IMR-90 (cell line): ENCODE measurements at regions not wholly inside any gene's neighbourhood (a gene's known extent, or its start where the extent isn't known, plus 50 kb on each side); places are given as distances from the start of the nearest gene placed in this dataset.

Source experiments
- ATAC-seq: fragments of 200-7000 bp; cut with Tn5 transposase; 2 replicates; pipeline ENCODE4 v1.9.1; 2020; ENCODE audit warnings: low read depth, mild to moderate bottlenecking, moderate library complexity
- BruUV-seq: library from RNA; stranded (reverse); fragments of 400-500 nt; replicated peaks from 2 replicates; lab custom pipeline; 2021; lab: Mats Ljungman, UMichigan
- CTCF ChIA-PET: fragments of 300-600 bp; formaldehyde crosslinking; extraction: SDS; loops from one replicate; lab custom pipeline; 2021; ENCODE audit warnings: antibody characterized with exemption; lab: Yijun Ruan, JAX
- POLR2A ChIA-PET: fragments of 300-600 bp; sonication (Branson Sonifier 250); formaldehyde crosslinking; loops from one replicate; lab custom pipeline; 2022; ENCODE audit warnings: antibody characterized with exemption; ENCODE audit not compliant: unreplicated experiment; lab: Charles Lee
- DNase-seq: peaks from one replicate; pipeline ENCODE4 v3.0.0; 2013
- H2AFZ ChIP-seq: replicated peaks from 2 replicates; pipeline ENCODE3; 2013; ENCODE audit warnings: low read length, mild to moderate bottlenecking; ENCODE audit not compliant: poor library complexity
- H2AK5ac ChIP-seq: 2 replicates; pipeline ENCODE4 v1.6.1; 2013; ENCODE audit warnings: low read depth, low read length, inconsistent platforms
- H2AK9ac ChIP-seq: replicated peaks from 2 replicates; pipeline ENCODE3; 2013; ENCODE audit warnings: mild to moderate bottlenecking, low read depth, low read length, moderate library complexity; ENCODE audit not compliant: poor library complexity
- H2BK120ac ChIP-seq: 2 replicates; pipeline ENCODE4 v1.6.1; 2013; ENCODE audit warnings: low read depth, low read length, inconsistent platforms
- H2BK15ac ChIP-seq: 3 replicates; pipeline ENCODE4 v1.6.1; 2013; ENCODE audit warnings: low read depth, low read length, inconsistent platforms
- H2BK20ac ChIP-seq: 2 replicates; pipeline ENCODE4 v1.6.1; 2013; ENCODE audit warnings: low read depth, mild to moderate bottlenecking, inconsistent platforms, low read length, moderate library complexity
- H2BK5ac ChIP-seq: 2 replicates; pipeline ENCODE4 v1.6.1; 2013; ENCODE audit warnings: mild to moderate bottlenecking, low read depth, low read length, inconsistent platforms; ENCODE audit not compliant: poor library complexity, severe bottlenecking
- H3K14ac ChIP-seq: replicated peaks from 2 replicates; pipeline ENCODE4 v1.6.1; 2013; ENCODE audit warnings: low read depth, low read length, inconsistent platforms
- H3K18ac ChIP-seq: 2 replicates; pipeline ENCODE4 v1.6.1; 2013; ENCODE audit warnings: low read depth, low read length, control low read depth
- H3K23ac ChIP-seq: 2 replicates; pipeline ENCODE4 v1.6.1; 2013; ENCODE audit warnings: low read depth, low read length, inconsistent platforms
- H3K27ac ChIP-seq: 2 replicates; pipeline ENCODE4 v1.5.1; 2013; ENCODE audit warnings: mild to moderate bottlenecking, control low read depth, low read length; ENCODE audit not compliant: insufficient read depth
- H3K27me3 ChIP-seq: 2 replicates; pipeline ENCODE4 v1.6.1; 2013; ENCODE audit warnings: low read length; ENCODE audit not compliant: control insufficient read depth, insufficient read depth
- H3K36me3 ChIP-seq: 2 replicates; pipeline ENCODE4 v1.6.1; 2013; ENCODE audit warnings: low read length, mixed read lengths; ENCODE audit not compliant: control insufficient read depth, insufficient read depth
- H3K4ac ChIP-seq: 2 replicates; pipeline ENCODE4 v1.6.1; 2013; ENCODE audit warnings: low read depth, low read length, inconsistent platforms
- H3K4me1 ChIP-seq: 2 replicates; pipeline ENCODE4 v1.6.1; 2013; ENCODE audit warnings: low read length, mixed read lengths; ENCODE audit not compliant: control insufficient read depth, insufficient read depth
- H3K4me2 ChIP-seq: 2 replicates; pipeline ENCODE4 v1.6.1; 2013; ENCODE audit warnings: low read depth, mild to moderate bottlenecking, control low read depth, low read length, moderate library complexity
- H3K4me3 ChIP-seq: 2 replicates; pipeline ENCODE4 v1.5.1; 2013; ENCODE audit warnings: low read depth, mild to moderate bottlenecking, control low read depth, low read length, moderate library complexity; ENCODE audit not compliant: insufficient read depth
- H3K56ac ChIP-seq: 2 replicates; pipeline ENCODE4 v1.6.1; 2013; ENCODE audit warnings: low read length, inconsistent platforms; ENCODE audit not compliant: insufficient read depth; ENCODE audit errors: extremely low read depth
- H3K79me1 ChIP-seq, 2 experiments: 2 replicates each; pipeline ENCODE4 v1.6.1; 2013; ENCODE audit warnings: low read length in 2 of 2, inconsistent platforms in 1 of 2, low read depth in 1 of 2
- H3K9ac ChIP-seq: 2 replicates; pipeline ENCODE4 v1.6.1; 2013; ENCODE audit warnings: low read depth, low read length, control low read depth
- H3K9me1 ChIP-seq: 2 replicates; pipeline ENCODE4 v1.6.1; 2013; ENCODE audit warnings: low read length, inconsistent platforms; ENCODE audit not compliant: insufficient read depth
- H3K9me3 ChIP-seq: 2 replicates; pipeline ENCODE4 v1.6.1; 2013; ENCODE audit warnings: low read length; ENCODE audit not compliant: control insufficient read depth, insufficient read depth
- H4K20me1 ChIP-seq: 2 replicates; pipeline ENCODE4 v1.6.1; 2013; ENCODE audit warnings: low read length, inconsistent platforms; ENCODE audit not compliant: insufficient read depth
- H4K5ac ChIP-seq: 2 replicates; pipeline ENCODE4 v1.6.1; 2013; ENCODE audit warnings: mild to moderate bottlenecking, low read depth, low read length, control low read depth
- H4K8ac ChIP-seq, 2 experiments: 2 replicates each; pipeline ENCODE4 v1.6.1; 2013; ENCODE audit warnings: low read depth in 2 of 2, low read length in 2 of 2, control low read depth in 1 of 2, inconsistent platforms in 1 of 2
- H4K91ac ChIP-seq: 2 replicates; pipeline ENCODE4 v1.6.1; 2013; ENCODE audit warnings: low read depth, low read length, inconsistent platforms; ENCODE audit not compliant: insufficient read depth
- FOS ChIP-seq: fragments of 150-350 bp; IDR thresholded peaks from 2 replicates; pipeline ENCODE4 v1.6.1; 2016; ENCODE audit warnings: low read depth, low read length
- RAD21 ChIP-seq: IDR thresholded peaks from 2 replicates; pipeline ENCODE4 v1.6.1; 2012; ENCODE audit warnings: low read length, improper control_type of control experiment
- SMC3 ChIP-seq: fragments of 150-350 bp; IDR thresholded peaks from 2 replicates; pipeline ENCODE4 v1.6.1; 2016; ENCODE audit warnings: low read depth, mild to moderate bottlenecking, antibody characterized with exemption, low read length, moderate library complexity
- WGBS, 2 experiments: methylation state at CpG; one replicate each; pipeline versions ENCODE4 v1.1.5 to v1.1.7; 2013; ENCODE audit warnings: missing lambda C conversion rate in 2 of 2; ENCODE audit not compliant: insufficient read length in 1 of 2; ENCODE audit errors: extremely low coverage in 2 of 2; 5-methylcytosine and 5-hydroxymethylcytosine counted together
- dilution Hi-C: fragments of 300-500 bp; cut with HindIII; formaldehyde crosslinking; loops from one replicate; pipeline ENCODE4 v1.14.3; 2018; ENCODE audit warnings: low sequenced_read_pairs; ENCODE audit not compliant: unreplicated experiment
- in situ Hi-C: fragments of 300-500 bp; cut with MboI; formaldehyde crosslinking; loops from 3 replicates; pipeline ENCODE4 v1.14.3; 2019; ENCODE audit warnings: low sequenced_read_pairs, inconsistent platforms, mixed read lengths
- intact Hi-C: fragments of 100-400 bp; cut with micrococcal nuclease; formaldehyde crosslinking; loops from 2 replicates; pipeline ENCODE4 v1.10.0; 2022
- TF ChIP-seq, protein P1 (sequence below): conservative IDR thresholded peaks from 2 replicates; pipeline ENCODE4 v1.5.1; 2012; ENCODE audit warnings: mild to moderate bottlenecking, low read depth, low read length, improper control_type of control experiment

DNA sequence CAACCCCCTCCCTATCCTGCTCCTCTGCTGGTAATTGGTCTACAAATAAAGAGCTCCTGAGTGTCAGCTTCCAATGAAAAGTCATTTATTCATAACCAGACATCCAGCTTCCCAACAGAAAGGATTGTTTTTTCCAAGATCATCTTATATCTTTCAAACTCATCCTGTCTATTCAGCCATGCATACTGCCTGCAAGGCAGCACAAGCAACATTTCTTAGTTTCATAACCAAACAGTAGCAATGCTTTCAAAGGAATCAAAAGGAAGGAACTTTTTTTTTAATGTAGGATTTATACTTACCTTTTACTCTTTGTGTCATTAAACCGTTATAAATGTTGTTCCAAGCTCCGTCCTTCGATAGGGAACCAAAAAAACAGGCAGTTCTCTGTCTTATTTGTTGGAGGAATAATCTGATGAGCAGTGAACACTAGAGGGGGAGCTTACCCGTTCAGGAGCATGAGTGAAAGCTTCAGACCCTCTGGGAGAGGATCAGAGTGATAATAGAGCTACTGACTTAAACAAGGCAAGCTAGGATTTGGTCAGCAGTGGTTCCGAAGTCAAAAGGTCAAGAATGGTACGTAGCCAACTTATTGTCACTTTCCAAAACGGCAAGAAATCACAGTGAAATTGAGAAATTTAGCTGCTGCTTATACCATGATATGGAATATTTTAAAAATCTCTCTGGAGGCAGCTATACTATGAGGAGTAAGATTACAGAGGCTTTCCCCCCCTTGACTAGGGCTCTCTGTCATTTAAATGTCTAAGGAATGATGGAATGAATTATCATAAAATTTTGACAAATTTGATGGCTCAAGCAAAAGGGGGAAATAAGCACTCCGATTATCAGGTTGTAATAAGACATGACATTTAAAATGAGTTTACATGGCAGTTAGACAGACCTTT lies 892.9 kb downstream of the NR2F1-AS1 start:
- in situ Hi-C loops (loop anchor here (10.0 to 25.0 kb wide), 2 partner anchors 887 to 1099 kb away; no protein-coding TSS in a partner anchor), dilution Hi-C loops (no loop called here), intact Hi-C loops (loop anchor here (1.0 to 10.0 kb wide), 6 partner anchors 149 to 893 kb away; partner anchors contain the start of gene NR2F1-AS1)
- POLR2A ChIA-PET: no interaction called here
- Histone ChIP-seq H3K36me3 (no peaks in the 10 kb centered on the region), H2AK5ac (no peak overlapping the region), H3K14ac (0 out of 2 replicates have a peak overlapping the region, but pooled peaks have one; percentile 20), H3K9me1 (no peaks in the 10 kb centered on the region), H3K27ac (no peak overlapping the region; the same call in 1 of the 2 replicates), H2BK120ac (peak overlapping the region; percentile 56), H2BK15ac (no peak overlapping the region), H2AFZ (no peak overlapping the region), H3K9ac (peak overlapping the region; percentile 27; the same call in 1 of the 2 replicates), H4K20me1 (no peaks in the 10 kb centered on the region), H3K18ac (peak overlapping the region; percentile 75; the same call in 1 of the 2 replicates), H3K4ac (no peak overlapping the region), H2BK20ac (peak overlapping the region; percentile 69; the same call in 1 of the 2 replicates), H3K9me3 (no peaks in the 10 kb centered on the region), H4K8ac (peak overlapping the region; percentile 0 to 41; a peak in 2 of 4 replicates), H3K4me1 (no peaks in the 10 kb centered on the region), H3K79me1 (no peaks in the 10 kb centered on the region), H4K91ac (no peak overlapping the region), H3K4me2 (peak overlapping the region; percentile 69), H3K27me3 (no peaks in the 10 kb centered on the region), H3K4me3 (peak overlapping the region; percentile 1; the same call in 1 of the 2 replicates), H3K56ac (no peak overlapping the region), H4K5ac (no peak overlapping the region; the same call in 1 of the 2 replicates), H3K23ac (no peak overlapping the region), H2AK9ac (no peak overlapping the region), H2BK5ac (peak overlapping the region; percentile 17)
- BruUV-seq: no TSS peak
- DNase-seq (peak; percentile 78), ATAC-seq (peak; percentile 96)
- no CpG with 5 or more reads among the region's 8 CpGs for WGBS, 2 experiments
- TF ChIP-seq FOS: no peak
- TF ChIP-seq, protein P1, sequence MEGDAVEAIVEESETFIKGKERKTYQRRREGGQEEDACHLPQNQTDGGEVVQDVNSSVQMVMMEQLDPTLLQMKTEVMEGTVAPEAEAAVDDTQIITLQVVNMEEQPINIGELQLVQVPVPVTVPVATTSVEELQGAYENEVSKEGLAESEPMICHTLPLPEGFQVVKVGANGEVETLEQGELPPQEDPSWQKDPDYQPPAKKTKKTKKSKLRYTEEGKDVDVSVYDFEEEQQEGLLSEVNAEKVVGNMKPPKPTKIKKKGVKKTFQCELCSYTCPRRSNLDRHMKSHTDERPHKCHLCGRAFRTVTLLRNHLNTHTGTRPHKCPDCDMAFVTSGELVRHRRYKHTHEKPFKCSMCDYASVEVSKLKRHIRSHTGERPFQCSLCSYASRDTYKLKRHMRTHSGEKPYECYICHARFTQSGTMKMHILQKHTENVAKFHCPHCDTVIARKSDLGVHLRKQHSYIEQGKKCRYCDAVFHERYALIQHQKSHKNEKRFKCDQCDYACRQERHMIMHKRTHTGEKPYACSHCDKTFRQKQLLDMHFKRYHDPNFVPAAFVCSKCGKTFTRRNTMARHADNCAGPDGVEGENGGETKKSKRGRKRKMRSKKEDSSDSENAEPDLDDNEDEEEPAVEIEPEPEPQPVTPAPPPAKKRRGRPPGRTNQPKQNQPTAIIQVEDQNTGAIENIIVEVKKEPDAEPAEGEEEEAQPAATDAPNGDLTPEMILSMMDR: peak; percentile 62
- TF ChIP-seq RAD21: peak; percentile 72
- TF ChIP-seq SMC3: peak; percentile 49
- CTCF ChIA-PET: interaction anchor here (0.6 to 1.8 kb wide), 14 partner anchors 9 to 561 kb away, joined by 3 to 10 read pairs (median 3); no protein-coding TSS in a partner anchor
